Astrocyte (in vitro differentiated cells and primary cell): ENCODE measurements at regions not wholly inside any gene's neighbourhood (a gene's known extent, or its start where the extent isn't known, plus 50 kb on each side); places are given as distances from the start of the nearest gene placed in this dataset.

Experiments
- DNase-seq: peaks from one replicate; pipeline ENCODE4 v3.0.0-alpha.2; 2010; ENCODE audit warnings: low read depth
- FAIRE-seq: peaks from 2 replicates; lab custom pipeline; 2011; peaks lifted over from hg19 to GRCh38; lab: Jason Lieb, UNC
- H2AFZ ChIP-seq: 2 replicates; pipeline ENCODE4 v1.6.0; 2012; ENCODE audit warnings: low read depth, low read length, inconsistent platforms
- H3K27ac ChIP-seq: 2 replicates; pipeline ENCODE4 v1.5.1; 2011; ENCODE audit warnings: low read depth, low read length, inconsistent platforms
- H3K27me3 ChIP-seq: 2 replicates; pipeline ENCODE4 v1.6.0; 2011; ENCODE audit warnings: low read length, inconsistent platforms; ENCODE audit not compliant: insufficient read depth
- H3K36me3 ChIP-seq: 2 replicates; pipeline ENCODE4 v1.5.1; 2011; ENCODE audit warnings: low read length, inconsistent platforms; ENCODE audit not compliant: insufficient read depth
- H3K4me1 ChIP-seq: 2 replicates; pipeline ENCODE4 v1.5.1; 2011; ENCODE audit warnings: low read length, inconsistent platforms; ENCODE audit not compliant: insufficient read depth
- H3K4me2 ChIP-seq: 2 replicates; pipeline ENCODE4 v1.6.0; 2012; ENCODE audit warnings: low read length, inconsistent platforms
- H3K4me3 ChIP-seq: 2 replicates; pipeline ENCODE4 v1.5.1; 2011; ENCODE audit warnings: low read depth, mild to moderate bottlenecking, low read length, inconsistent platforms; ENCODE audit not compliant: insufficient read depth
- H3K79me2 ChIP-seq: 2 replicates; pipeline ENCODE4 v1.6.0; 2012; ENCODE audit warnings: mild to moderate bottlenecking, low read length, inconsistent platforms; ENCODE audit not compliant: insufficient read depth
- H3K9ac ChIP-seq: 2 replicates; pipeline ENCODE4 v1.6.0; 2012; ENCODE audit warnings: mild to moderate bottlenecking, low read length, inconsistent platforms
- H3K9me3 ChIP-seq: 2 replicates; pipeline ENCODE4 v1.5.1; 2012; ENCODE audit warnings: low read depth, mild to moderate bottlenecking, low read length, inconsistent platforms; ENCODE audit not compliant: insufficient read depth
- H4K20me1 ChIP-seq: 2 replicates; pipeline ENCODE4 v1.6.0; 2012; ENCODE audit warnings: low read length, inconsistent platforms; ENCODE audit not compliant: insufficient read depth
- H3K27ac Mint-ChIP-seq: one replicate; pipeline ENCODE4 v1.8.0; 2021; ENCODE audit warnings: mild to moderate bottlenecking, mixed read lengths; ENCODE audit not compliant: unreplicated experiment
- H3K27me3 Mint-ChIP-seq: one replicate; pipeline ENCODE4 v1.8.0; 2021; ENCODE audit warnings: low read depth, mixed read lengths; ENCODE audit not compliant: unreplicated experiment
- H3K36me3 Mint-ChIP-seq: one replicate; pipeline ENCODE4 v1.8.0; 2021; ENCODE audit warnings: low read depth, mixed read lengths; ENCODE audit not compliant: unreplicated experiment
- H3K4me1 Mint-ChIP-seq: one replicate; pipeline ENCODE4 v1.8.0; 2021; ENCODE audit warnings: low read depth, mixed read lengths; ENCODE audit not compliant: unreplicated experiment
- H3K4me3 Mint-ChIP-seq: one replicate; pipeline ENCODE4 v1.8.0; 2021; ENCODE audit warnings: mild to moderate bottlenecking, moderate library complexity, mixed read lengths; ENCODE audit not compliant: unreplicated experiment
- H3K9me3 Mint-ChIP-seq: one replicate; pipeline ENCODE4 v1.8.0; 2021; ENCODE audit warnings: mild to moderate bottlenecking, mixed read lengths; ENCODE audit not compliant: unreplicated experiment
- CTCF ChIP-seq: IDR thresholded peaks from 2 replicates; pipeline ENCODE4 v1.5.1; 2011; ENCODE audit warnings: low read depth, mild to moderate bottlenecking, inconsistent platforms, low read length, moderate library complexity; ENCODE audit not compliant: insufficient read depth
- EZH2 ChIP-seq: IDR thresholded peaks from 2 replicates; pipeline ENCODE4 v1.6.1; 2012; ENCODE audit warnings: mild to moderate bottlenecking, low read length, inconsistent platforms; ENCODE audit not compliant: insufficient read depth

DNA sequence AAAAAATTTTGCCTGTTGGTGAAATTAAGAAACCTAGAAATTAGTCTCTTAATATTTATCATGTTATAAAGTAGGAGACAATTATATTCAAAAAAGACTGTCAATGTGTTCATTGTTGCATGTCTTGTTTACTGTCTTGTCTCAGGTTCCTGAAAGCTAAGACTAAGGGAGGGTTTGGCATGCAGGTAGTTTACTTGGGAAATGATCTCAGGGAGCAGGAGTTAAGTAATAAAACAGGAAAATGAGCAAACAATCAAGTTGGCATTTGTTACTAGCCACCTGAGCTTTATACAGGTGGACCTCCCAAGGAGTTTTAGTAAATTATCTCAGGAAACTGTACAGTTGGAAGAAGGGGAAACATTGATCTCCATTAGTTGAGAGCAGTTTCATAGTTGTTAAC is 188.0 kb upstream of the MDGA2 start:
- Histone ChIP-seq H3K36me3 (no peaks in the 10 kb centered on the region), H3K27me3 (no peaks in the 10 kb centered on the region), H3K9ac (no peak overlapping the region), H2AFZ (no peak overlapping the region), H4K20me1 (no peaks in the 10 kb centered on the region), H3K4me2 (no peak overlapping the region), H3K27ac (no peak overlapping the region), H3K4me1 (no peaks in the 10 kb centered on the region), H3K79me2 (no peaks in the 10 kb centered on the region), H3K9me3 (no peaks in the 10 kb centered on the region), H3K4me3 (no peak overlapping the region)
- FAIRE-seq (no peak), DNase-seq (no peak)
- no peaks in the 10 kb centered on the region for H3K9me3 Mint-ChIP-seq
- H3K27ac Mint-ChIP-seq: no peak overlapping the region
- H3K36me3 Mint-ChIP-seq: no peaks in the 10 kb centered on the region
- TF ChIP-seq CTCF: no peak
- TF ChIP-seq EZH2: no peak
- peaks cover 3% of the 10 kb centered on the region for H3K4me1 Mint-ChIP-seq
- no peak overlapping the region for H3K4me3 Mint-ChIP-seq
- no peaks in the 10 kb centered on the region for H3K27me3 Mint-ChIP-seq

- H3K4me3 ChIP-seq: no peak overlapping the region
- Mint-ChIP-seq H3K27ac (no peak overlapping the region), H3K4me1 (no peaks in the 10 kb centered on the region), H3K27me3 (no peaks in the 10 kb centered on the region), H3K4me3 (no peak overlapping the region), H3K9me3 (no peaks in the 10 kb centered on the region), H3K36me3 (no peaks in the 10 kb centered on the region)
- no peak overlapping the region for H3K9ac ChIP-seq
- no peak overlapping the region for H3K27ac ChIP-seq
- DNase-seq: no peak
- no peaks in the 10 kb centered on the region for H3K27me3 ChIP-seq
- H3K9me3 ChIP-seq: no peaks in the 10 kb centered on the region
- no peak overlapping the region for H2AFZ ChIP-seq
- no peaks in the 10 kb centered on the region for H4K20me1 ChIP-seq
- H3K36me3 ChIP-seq: no peaks in the 10 kb centered on the region
- no peaks in the 10 kb centered on the region for H3K79me2 ChIP-seq
- TF ChIP-seq EZH2 (no peak), CTCF (no peak)
- no peaks in the 10 kb centered on the region for H3K4me1 ChIP-seq
- no peak overlapping the region for H3K4me2 ChIP-seq
- FAIRE-seq: no peak
Measured at GRCh38 chr14:47857646-47858045, 182.2 kb upstream of the MDGA2 start.

DNA sequence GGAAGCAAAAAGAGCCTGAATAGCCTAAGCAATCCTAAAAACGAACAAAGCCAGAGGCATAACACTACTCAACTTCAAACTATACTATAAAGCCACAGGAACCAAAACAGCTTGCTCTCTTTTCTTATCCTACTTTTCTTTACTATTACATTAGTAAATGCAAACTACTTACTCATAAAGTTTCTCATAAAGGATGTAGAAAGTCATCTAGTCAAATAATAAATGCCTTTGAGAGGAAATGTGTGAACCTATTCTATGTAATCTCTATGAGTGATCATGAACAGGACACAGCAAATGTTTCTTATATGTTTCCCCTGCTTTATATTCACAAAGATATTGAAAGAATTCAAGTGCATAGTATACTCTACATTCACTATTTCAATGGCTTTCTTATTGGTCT is 176.9 kb upstream of the MDGA2 start:
- no peak overlapping the region for H3K4me3 Mint-ChIP-seq
- Histone ChIP-seq H2AFZ (no peak overlapping the region), H3K4me1 (no peaks in the 10 kb centered on the region), H3K79me2 (no peaks in the 10 kb centered on the region), H4K20me1 (no peaks in the 10 kb centered on the region), H3K9me3 (no peaks in the 10 kb centered on the region), H3K4me3 (no peak overlapping the region), H3K9ac (no peak overlapping the region), H3K4me2 (no peak overlapping the region), H3K27ac (no peak overlapping the region), H3K27me3 (no peaks in the 10 kb centered on the region), H3K36me3 (no peaks in the 10 kb centered on the region)
- TF ChIP-seq CTCF (no peak), EZH2 (no peak)
- no peaks in the 10 kb centered on the region for H3K4me1 Mint-ChIP-seq
- FAIRE-seq (no peak), DNase-seq (no peak)
- H3K9me3 Mint-ChIP-seq: peaks cover 4% of the 10 kb centered on the region
- H3K36me3 Mint-ChIP-seq: no peaks in the 10 kb centered on the region
- H3K27me3 Mint-ChIP-seq: no peaks in the 10 kb centered on the region
- H3K27ac Mint-ChIP-seq: no peak overlapping the region
